Left hindlimb (tissue), 1 donor: ENCODE measurements at regions not wholly inside any gene's neighbourhood (a gene's known extent, or its start where the extent isn't known, plus 50 kb on each side); places are given as distances from the start of the nearest gene placed in this dataset.
"Not testable (repeated sequence)": the region's sequence is repeated elsewhere in the genome, so short reads cannot be mapped to it uniquely, and the experiment has no call there.

ENCODE experiments used
- DNase-seq: peaks from one replicate; pipeline ENCODE4 v3.0.0-alpha.2; 2018

DNA sequence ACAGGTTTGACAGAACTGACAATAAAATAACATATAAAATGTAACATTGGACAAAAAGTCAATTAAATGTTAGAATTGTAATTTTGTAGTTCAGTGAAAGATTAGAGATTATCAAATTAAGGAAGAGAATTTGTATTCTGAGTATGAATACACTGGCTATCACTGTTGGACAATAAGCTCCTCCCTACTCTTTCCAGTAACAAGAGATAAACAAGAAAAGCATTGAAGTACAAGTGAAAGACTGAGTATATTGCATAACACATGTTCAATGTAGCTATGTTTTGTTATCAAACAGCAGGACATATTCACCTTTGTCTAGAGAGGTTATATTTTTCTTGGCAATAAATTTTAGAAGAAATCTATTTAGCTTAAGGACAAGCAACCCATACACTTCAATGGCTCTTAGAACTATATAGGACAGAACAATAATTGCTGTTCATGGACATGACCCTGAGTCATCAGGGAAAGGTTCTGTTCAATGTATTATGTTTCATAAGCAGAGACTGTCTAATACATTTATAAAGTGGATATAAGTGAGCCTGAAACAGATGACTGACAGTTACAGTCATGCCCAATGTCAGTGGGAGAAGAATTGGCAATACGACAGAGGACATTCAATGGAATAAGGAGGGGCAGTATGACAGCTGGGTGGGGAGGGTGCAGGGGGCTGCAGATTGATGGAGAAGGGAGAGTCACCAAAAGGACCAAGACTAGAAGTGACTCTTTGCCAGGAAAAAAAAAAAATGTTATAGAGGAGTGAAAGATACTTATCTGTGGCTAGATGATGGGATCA, 520.4 kb downstream of the FRK start:
- DNase-seq: no peak

DNA sequence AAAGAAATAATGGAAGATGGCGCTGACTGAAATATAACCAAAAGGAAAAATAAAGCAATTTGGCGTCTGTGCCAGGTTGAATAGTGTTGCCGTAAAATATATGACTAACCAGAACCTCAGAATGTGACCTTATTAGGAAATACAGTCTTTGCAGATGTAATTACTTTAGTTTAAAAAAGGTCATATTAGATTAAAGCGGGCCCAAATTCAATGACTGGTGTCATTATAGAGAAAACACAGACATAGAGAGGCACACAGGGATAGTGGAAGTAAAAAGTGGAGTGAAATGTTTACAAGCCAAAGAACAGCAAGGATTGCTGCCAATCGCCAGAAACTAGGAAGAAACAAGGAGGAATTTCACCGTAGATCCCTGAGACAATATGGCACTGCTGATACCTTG, 521.2 kb downstream of the FRK start:
- DNase-seq: no peak

DNA sequence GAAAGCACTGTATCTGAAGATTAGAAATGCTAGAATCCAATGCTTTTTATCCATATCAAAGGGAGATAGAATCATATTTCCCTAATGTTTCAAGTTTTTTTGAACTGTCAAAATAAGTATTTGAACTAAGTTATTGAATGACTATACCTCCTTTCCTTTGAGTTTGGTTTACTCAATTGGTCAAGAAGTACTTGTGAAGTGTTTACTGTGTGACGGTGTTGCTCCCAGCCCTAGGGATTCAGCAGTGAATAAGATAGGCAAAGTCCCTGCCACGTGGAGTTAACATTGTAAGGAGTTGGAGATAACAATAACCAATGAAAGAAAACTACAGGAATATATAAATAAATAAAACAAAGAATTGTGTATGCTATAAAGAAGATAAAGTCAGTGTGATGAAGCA, 535.9 kb downstream of the FRK start:
- DNase-seq: no peak

DNA sequence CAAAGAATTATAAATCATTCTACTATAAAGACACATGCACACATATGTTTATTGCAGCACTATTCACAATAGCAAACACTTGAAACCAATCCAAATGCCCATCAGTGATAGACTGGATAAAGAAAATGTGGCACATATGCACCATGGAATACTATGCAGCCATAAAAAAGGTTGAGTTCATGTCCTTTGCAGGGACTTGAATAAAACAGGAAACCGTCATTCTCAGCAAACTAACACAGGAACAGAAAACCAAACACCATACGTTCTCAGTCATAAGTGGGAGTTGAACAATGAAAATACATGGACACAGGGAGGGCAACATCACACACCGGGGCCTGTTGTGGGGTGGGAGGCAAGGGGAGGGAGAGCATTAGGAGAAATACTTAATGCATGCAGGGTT, 538.9 kb downstream of the FRK start:
- DNase-seq: not testable (repeated sequence)

DNA sequence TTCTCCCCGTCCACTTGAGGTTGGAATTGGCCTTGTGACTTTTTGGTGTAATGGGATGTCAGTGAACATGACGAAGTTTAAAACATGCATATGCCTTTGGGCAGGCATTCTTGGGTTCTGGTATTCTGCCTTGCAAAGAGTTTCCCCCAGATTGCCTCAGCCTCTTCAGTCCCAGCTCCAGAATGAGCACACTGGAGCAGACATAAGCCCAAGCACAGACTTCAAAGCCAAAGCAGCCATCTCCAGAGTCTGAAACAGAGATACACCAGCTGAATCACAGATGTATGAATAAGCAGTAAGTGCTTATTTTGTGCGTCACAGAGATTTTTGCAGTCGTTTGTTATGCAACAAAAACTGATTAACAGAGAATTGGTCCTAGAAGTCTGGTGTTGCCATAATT, 546.0 kb downstream of the FRK start:
- no peak for DNase-seq

DNA sequence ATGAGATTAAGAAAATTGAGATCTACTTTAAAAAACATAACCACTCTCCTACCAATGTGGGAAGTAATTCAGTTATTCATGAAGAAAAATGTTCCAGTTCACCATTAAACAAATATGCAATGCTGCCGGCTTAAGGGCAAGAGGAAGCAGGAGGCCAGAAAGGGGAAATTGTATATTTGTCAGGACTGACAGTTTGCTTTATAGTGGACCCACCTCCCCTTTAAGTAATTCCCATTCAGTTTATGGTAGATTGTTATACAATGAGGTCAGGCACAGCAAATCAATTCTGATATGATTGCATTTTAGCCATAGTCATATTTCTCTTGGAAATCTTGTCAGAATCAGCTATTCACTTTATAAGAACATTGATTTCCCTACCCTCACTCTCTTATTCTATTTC, 547.8 kb downstream of the FRK start:
- DNase-seq: no peak

DNA sequence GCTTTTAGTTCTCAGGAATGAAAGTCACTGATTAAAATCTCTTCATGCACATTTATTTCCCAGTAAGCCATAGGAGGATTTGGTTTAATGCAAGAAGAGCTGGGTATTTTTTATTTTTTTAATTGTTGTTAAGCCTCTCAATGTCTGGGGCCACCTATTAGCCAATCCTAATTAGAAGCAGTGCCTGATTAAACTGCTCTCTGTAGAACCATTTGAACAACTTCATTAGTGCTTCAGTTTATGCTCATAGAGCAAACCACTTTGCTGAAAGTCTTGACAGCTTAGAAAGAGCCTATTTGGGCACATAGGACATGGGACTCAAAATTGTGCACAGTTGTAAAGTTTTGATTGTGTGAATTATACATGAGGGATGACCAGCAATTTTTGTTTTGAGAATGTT, 548.9 kb downstream of the FRK start:
- DNase-seq: no peak

DNA sequence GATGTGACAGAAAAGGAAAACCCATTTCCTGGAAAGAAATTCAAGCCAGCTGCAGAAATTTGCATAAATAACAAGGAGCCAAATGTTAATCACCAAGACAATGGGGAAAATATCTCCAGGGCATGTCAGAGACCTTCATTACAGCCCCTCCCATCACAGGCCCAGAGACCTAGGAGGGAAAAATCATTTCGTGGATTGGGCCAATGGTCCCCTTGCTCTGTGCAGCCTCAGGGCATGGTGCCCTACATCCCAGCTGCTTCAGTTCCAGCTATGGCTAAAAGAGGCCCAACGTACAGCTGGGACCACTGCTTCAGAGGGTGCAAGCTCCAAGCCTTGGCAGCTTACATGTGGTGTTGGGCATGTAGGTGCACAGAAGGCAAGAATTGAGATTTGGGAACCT, 558.3 kb downstream of the FRK start:
- DNase-seq: not testable (repeated sequence)

DNA sequence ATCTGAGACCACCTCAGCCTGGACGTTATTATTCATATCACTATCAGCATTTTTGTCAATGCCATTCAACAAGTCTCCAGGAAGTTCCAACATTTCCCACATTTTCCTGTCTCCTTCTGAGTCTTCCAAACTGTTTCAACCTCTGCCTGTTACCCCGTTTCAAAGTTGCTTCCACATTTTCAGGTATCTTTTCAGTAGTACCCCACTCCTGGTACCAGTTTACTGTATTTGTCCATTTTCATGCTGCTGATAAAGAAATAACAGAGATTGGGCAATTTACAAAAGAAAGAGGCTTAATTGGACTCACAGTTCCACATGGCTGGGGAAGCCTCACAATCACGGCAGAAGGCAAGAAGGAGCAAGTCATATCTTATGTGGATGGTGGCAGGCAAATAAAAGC, 565.5 kb downstream of the FRK start:
- DNase-seq: no peak

DNA sequence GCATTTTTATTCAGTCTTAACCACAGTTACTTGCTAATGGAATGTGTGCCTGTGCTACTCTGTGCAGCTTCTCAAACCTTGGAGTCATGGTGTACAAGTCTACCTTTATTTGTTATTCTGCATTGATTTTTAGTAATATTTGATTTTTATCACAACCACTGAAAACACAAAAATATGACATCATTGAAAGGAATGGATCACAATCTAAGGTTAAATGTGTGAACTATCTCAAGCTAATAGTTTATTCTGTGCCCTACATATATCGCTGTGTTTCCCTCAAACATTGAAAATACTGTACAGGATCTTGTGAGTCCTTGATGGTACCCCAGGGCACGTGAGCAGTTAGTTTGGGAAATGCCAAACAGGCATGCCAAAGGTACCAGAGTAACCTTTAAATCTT, 573.4 kb downstream of the FRK start:
- no peak for DNase-seq

DNA sequence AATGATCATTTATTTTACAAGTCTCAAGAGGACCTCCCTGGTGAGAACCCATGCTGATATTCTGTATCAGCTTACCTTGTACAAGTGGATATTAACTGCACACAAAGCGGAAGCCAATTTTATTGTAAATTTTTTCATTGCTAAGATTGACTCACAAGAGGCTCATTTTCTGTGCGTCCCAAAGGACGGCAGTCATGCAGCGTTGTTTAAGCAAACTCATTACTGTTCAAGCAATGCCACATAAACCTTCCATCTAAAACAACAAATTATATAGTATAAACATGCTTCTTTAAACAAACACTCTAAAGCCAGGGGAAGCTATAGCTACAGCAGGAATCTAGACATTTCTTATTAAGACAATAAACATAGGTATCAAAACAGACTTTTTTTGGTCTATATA, 575.3 kb downstream of the FRK start:
- DNase-seq: no peak

DNA sequence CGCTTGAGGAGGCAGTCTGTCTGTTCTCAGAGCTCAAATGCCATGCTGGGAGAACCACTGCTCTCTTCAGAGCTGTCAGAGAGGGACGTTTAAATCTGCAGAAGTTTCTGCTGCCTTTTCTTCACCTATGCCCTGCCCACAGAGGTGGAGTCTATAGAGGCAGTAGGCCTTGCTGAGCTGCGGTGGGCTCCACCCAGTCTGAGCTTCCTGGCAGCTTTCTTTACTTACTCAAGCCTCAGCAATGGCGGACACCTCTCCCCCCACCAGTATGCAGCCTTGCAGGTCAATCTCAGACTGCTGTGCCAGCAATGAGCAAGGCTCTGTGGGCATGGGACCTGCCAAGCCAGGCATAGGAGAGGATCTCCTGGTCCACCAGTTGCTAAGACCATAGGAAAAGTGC, 580.1 kb downstream of the FRK start:
- DNase-seq: not testable (repeated sequence)

DNA sequence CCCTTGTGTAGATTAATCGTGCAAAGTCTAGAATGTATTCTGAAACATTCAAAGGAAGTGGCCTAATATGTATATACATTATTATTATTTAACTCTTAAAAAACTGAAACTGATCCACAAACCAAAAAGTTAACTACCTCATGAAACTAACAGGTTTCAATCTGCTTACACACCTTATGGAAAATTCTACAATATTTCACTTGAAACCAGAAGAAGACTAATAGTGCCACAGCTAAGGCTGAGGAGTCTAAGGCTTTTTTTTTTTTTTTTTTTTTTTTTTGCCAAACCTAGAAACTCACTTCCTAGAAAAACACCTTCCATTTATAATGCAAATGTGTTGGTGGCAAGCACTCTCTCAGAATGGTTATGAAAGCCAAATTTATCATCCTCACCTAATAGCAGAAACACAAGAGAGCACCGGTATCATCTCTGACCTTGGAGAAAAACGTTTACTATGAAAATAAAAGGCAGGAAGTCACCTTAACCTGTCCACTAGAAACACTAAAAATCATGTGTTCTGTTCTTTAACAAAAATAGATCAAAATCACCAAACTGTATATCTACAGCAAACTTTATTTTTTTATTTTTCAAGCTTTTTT, 586.1 kb downstream of the FRK start:
- no peak for DNase-seq

DNA sequence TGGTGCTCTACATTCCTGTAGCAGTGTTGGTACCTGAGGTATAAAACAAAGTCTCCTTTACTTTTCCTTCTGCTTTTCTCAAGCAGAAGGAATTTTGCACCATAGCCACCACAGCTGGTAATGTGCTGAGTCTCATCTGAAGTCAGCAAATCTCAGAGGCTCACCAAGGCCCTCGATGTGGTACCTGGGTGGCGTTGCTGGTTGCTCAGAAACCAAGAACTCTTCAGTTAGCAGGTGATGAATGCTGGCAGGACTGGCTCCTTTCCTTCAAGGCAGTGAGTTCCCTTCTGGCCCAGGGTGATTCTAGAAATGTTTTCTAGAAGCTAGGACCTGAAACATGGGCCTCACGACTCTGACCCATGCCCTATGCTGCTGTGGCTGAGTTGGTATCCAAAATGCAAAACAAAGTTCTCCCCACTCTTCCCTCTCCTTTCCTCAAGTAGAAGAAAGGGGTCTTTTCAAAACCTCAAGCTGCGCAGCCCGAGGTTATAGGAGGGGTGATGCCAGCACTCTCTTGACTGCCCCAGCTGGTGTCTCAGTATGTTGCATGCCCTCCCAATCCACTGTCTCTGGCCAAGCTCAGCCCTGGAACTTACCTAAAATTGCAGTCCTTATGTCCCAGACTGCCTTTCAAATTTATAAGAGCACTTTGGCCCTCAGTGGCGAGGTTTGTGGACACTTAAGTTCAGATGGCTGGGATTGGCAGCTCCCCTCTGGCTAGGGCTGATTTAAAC, 592.3 kb downstream of the FRK start:
- DNase-seq: no peak

DNA sequence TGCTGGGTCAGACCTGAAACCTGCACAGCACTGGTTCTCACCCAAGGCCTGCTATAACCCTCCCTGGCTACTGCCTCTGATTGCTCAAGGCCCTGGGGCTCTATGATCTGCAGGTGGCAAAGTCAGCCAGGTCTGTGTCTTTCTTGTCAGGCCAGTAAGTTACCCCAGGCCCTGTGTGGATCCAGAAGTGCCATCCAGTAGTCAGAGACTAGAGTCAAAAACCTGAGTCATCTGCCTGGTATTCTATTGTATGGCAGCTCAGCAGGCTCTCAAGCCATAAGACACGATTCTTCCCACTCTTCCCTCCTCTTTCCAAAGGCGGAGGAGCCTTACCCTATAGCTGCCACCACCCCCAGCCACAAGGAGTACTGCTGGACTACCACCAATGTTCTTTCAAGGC, 593.0 kb downstream of the FRK start:
- DNase-seq: no peak

DNA sequence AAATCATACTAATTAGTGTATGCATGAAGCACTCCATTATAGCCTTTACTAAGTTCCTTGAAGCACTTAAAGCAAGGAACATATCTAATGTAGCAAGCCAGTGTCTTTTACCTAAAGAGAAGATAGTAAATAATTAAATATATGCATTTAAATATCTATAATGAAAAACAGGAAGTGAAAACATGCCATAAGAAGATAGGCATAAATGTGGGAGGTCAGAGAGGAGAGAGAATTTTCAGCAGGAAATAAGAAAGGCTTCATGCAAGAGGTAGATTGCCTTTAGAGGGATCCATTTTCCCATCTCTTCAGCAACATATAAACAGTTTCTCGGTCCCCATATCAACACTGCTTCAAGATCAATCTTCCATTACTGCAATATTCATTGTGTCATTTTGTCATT, 599.8 kb downstream of the FRK start:
- DNase-seq: no peak

DNA sequence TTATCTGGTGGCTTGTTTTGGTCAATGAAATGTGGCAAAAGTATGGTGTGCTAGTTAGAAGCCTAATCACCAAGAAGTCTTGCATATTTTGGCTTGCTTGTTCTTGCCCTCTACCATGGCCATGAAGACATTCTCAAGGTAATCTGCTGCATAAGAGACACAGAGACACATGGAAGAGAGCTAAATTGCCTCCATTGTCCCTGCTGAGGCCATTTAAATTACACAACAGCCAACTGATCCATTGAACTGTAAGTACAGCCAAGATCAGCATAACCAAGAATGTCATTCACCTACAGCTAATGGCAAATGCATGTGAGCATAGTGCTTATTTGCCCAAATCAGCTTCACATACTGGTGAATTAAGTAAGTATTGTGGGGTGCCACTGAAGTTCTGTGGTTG, 603.8 kb downstream of the FRK start:
- DNase-seq: no peak

DNA sequence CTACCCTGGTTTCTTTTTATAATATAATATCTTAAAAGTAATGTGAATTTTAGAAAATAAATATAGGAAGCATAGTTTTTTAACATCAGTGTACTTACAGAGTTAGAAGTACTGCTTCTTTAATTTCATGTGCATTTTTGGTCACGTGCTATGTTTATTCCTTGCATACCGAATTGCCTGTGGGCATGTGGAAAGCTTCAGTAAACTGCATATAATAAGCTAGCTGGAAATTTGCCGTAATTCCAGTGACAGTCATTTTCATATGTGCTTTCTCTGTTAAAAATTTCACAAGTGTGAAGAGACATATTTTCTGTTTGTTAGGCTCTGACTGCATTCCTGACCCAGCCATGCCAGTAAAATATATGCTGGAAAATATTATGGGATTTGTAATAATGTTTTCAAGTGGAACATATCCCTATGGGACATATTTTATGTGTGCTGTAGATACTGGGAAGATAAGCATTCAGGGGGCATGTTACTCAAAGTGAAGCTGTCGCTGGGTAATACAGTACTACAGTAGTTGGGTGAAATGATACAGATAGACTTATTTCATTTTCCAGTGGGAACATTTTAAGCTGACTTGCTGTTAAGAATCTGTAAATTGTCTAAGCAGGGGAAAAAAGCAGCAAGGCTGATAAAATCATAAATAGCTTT, 616.7 kb downstream of the FRK start:
- no peak for DNase-seq

DNA sequence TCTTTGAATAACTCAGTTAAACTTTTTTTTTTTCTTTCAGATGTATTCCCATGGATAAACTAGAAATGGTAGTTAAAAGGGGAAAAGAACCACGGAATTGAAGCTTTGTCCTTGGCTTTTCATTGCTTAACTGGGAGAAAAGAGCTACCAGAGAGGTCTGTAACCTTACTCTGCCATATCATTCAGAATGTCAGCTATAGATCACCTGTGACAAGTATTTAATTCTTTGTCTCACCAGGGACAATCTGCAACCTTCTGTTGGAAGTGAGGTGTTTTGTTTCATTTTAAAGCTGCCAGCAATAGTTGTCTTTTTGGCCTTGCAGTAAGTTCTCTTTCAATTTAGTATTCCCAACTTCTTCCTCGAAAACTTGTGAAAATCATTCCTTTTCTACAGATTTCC, 618.4 kb downstream of the FRK start:
- DNase-seq: no peak

DNA sequence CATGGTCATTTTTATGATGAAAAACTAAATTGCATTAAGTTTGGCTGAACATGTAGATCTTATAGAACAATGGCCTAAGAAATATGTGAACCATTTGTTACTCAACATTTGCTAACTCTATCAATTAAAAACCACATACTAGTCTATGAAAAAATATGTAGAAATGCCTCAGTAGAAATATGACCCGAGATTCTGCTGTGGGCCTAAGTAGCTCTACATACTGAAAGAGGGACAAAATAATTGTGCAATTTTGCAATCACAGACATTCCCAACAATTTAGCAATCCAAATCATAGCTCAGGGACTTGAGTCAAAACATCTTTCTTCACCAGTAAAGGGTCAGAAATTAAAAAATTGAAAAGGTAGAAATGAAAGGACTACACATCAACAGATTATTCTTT, 619.0 kb downstream of the FRK start:
- DNase-seq: no peak

DNA sequence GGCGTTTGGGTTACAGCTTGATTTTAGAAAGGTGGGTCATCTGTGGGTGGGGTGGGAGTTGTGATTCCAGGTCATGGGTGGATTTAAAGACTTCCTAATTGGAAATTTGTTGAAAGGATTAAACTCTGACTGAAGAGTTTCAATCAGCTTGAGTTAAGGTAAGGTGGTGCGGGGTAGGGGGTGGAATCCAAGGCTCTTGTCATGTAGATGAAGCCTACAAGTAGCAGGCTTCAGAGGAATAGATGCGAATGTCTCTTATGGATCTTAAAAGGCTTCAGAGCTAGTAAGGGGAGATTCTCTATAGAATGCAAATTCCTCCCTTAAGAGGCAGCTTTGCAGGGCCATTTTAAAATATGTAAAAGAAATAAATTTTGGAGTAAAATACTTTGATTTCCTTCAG, 645.3 kb downstream of the FRK start:
- no peak for DNase-seq

DNA sequence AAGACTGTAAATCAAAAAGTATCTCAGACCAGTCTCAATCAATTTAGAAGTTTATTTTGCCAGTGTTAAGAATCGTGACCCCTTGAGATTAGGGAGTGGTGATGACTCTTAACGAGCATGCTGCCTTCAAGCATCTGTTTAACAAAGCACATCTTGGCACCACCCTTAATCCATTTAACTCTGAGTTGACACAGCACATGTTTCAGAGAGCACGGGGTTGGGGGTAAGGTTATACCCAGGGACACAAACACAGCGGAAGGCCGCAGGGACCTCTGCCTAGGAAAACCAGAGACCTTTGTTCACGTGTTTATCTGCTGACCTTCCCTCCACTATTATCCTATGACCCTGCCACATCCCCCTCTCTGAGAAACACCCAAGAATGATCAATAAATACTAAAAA, 645.8 kb downstream of the FRK start:
- not testable (repeated sequence) for DNase-seq

DNA sequence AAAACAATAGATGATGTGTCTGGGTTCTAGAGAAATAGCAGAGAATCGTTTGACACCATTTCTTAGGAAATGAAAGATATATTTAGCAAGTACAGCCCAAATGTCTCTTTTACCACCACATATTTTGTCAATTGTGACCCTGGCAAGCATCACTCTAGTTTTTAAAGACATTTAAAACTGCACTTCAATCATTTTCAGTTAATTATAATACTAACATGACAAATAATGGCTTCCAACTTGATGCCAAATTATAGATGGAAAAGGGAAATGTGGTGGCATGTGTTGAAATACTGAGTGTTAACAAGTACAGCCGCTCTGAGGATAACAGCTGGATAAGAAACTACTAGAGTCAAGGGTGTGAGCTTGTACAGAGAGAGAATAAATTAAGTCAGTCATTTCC, 648.9 kb downstream of the FRK start:
- DNase-seq: no peak

DNA sequence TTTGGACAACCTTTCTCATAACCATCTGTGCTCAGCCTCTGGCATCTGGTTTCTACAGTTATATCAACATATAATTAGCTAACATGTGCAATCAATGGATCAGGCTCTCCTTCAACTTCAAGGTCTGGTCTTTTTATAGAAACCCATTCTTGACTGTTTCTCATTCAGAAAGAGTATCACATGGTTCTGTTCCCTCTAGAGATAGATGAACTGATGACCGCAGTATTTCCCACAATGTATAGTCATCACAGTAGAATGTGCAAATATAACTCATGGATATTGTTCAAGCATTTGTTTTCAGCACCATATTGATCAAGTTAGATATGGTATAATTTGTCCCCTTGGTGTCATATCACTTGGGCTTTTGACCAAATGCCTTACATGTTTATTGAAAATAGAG, 656.2 kb downstream of the FRK start:
- no peak for DNase-seq
